ENCODE measurements at regions not wholly inside any gene's neighbourhood (a gene's known extent, or its start where the extent isn't known, plus 50 kb on each side); places are given as distances from the start of the nearest gene placed in this dataset.
A peak's percentile ranks its signal among the peaks of the same experiment; 100 is the strongest.

DNA sequence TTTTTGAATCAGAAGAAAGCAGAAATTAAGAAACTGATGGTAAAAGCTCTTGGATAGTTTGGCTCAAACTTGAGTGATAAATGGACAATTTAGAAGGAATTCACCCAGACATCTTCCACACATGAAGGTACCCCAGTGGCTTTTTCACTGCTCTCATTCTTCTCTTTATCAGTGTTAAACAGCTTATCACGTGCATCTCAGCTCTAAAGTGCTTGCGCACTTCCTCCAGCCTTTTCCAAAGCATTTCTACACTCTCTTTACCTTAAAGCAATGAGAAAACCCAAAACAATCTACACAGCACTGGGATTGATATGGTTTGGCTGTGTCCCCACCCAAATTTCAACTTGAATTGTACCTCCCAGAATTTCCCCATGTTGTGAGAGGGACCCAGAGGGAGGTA is 509.1 kb upstream of the FAT1 start:
- DNase-seq, result no peak
- no peaks in the 10 kb centered on the region for H3K27me3 Mint-ChIP-seq
- intact Hi-C loops (cut with micrococcal nuclease), result no loop called here
- peaks cover 0 to 12% (median 5%) of the 10 kb centered on the region in 8 donors for H3K9me3 Mint-ChIP-seq
- ChIA-PET CTCF (ENCODE audit: partially characterized antibody) (no interaction called here), POLR2A (ENCODE audit: partially characterized antibody) (no interaction called here)
- no peak overlapping the region for H3K27ac Mint-ChIP-seq
- H3K27me3 ChIP-seq (ENCODE audit: insufficient read depth, low read length), result no peaks in the 10 kb centered on the region
- no peak overlapping the region for H3K4me3 ChIP-seq (ENCODE audit: low read length in 2 of 2)
- no peak overlapping the region for H3K27ac ChIP-seq (ENCODE audit: low read depth, low read length)
- no peaks in the 10 kb centered on the region for H3K4me1 Mint-ChIP-seq
- no peaks in the 10 kb centered on the region for H3K4me1 ChIP-seq (ENCODE audit: insufficient read depth, low read length)
- no peaks in the 10 kb centered on the region for H3K36me3 Mint-ChIP-seq
- H3K4me3 Mint-ChIP-seq, result no peak overlapping the region
- H3K36me3 ChIP-seq (ENCODE audit: insufficient read depth, low read length), result no peaks in the 10 kb centered on the region
- no peaks in the 10 kb centered on the region for H3K9me3 ChIP-seq (ENCODE audit: control insufficient read depth in 1 of 2, low read length in 2 of 2)

DNA sequence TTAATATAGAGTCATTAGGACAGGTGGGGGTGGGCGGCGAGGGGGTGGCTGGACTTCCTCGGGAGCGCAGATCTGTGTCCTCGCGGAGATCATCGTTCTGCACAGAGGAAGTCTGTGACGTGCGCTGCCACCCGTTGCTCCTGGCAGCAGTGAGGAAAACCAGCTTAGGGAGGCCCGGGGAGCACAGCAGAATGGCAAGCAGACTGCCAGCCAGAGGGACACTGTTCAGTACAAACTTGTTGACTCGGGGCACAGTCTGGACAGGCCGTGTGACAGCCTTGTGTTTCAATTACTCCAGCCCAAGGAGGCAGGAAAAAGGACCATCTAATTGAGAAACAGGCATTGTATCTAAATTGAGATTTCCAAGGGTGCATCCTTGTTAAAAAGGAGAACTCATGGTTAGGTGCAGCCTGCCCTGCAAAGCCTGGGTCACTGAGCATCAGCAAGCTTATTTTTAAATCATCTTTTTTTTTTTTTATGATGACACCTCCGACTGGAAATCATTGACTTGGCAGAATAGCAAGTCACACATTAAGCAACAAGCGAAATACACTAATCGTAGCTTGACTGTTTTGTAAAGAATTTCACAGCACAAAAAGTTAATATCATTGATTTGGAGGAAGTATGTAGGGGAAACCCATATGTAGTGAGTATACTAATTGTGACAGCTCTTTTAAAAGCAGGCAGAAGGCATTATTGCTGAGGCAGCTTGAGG is 512.0 kb upstream of the FAT1 start:
- H3K9me3 Mint-ChIP-seq, result peaks cover 0 to 9% (median 8%) of the 10 kb centered on the region in 8 donors
- intact Hi-C loops (cut with micrococcal nuclease), result no loop called here
- no peaks in the 10 kb centered on the region for H3K9me3 ChIP-seq (ENCODE audit: control insufficient read depth in 1 of 2, low read length in 2 of 2)
- no peak overlapping the region for H3K27ac ChIP-seq (ENCODE audit: low read depth, low read length)
- CTCF ChIA-PET (ENCODE audit: partially characterized antibody), result no interaction called here
- H3K36me3 ChIP-seq (ENCODE audit: insufficient read depth, low read length), result no peaks in the 10 kb centered on the region
- no peaks in the 10 kb centered on the region for H3K4me1 ChIP-seq (ENCODE audit: insufficient read depth, low read length)
- POLR2A ChIA-PET (ENCODE audit: partially characterized antibody), result no interaction called here
- no peak overlapping the region for H3K27ac Mint-ChIP-seq
- no peaks in the 10 kb centered on the region for H3K27me3 Mint-ChIP-seq
- no peak for DNase-seq
- H3K4me3 Mint-ChIP-seq, result no peak overlapping the region
- no peaks in the 10 kb centered on the region for H3K36me3 Mint-ChIP-seq
- no peak overlapping the region for H3K4me3 ChIP-seq (ENCODE audit: low read length in 2 of 2)
- H3K27me3 ChIP-seq (ENCODE audit: insufficient read depth, low read length), result no peaks in the 10 kb centered on the region
- no peaks in the 10 kb centered on the region for H3K4me1 Mint-ChIP-seq

GRCh38 chr4:187236209-187236890 is 512.7 kb upstream of the FAT1 start:
- ChIA-PET CTCF (ENCODE audit: partially characterized antibody) (no interaction called here), POLR2A (ENCODE audit: partially characterized antibody) (no interaction called here)
- no peaks in the 10 kb centered on the region for H3K4me1 ChIP-seq (ENCODE audit: insufficient read depth, low read length)
- H3K27ac Mint-ChIP-seq, result no peak overlapping the region
- H3K4me1 Mint-ChIP-seq, result no peaks in the 10 kb centered on the region
- H3K4me3 ChIP-seq (ENCODE audit: low read length in 2 of 2), result no peak overlapping the region
- H3K36me3 ChIP-seq (ENCODE audit: insufficient read depth, low read length), result no peaks in the 10 kb centered on the region
- H3K27me3 Mint-ChIP-seq, result no peaks in the 10 kb centered on the region
- no peaks in the 10 kb centered on the region for H3K36me3 Mint-ChIP-seq
- no peak overlapping the region for H3K4me3 Mint-ChIP-seq
- intact Hi-C loops (cut with micrococcal nuclease), result no loop called here
- no peak overlapping the region for H3K27ac ChIP-seq (ENCODE audit: low read depth, low read length)
- no peaks in the 10 kb centered on the region for H3K9me3 ChIP-seq (ENCODE audit: control insufficient read depth in 1 of 2, low read length in 2 of 2)
- DNase-seq, result no peak
- peaks cover 0 to 11% (median 4%) of the 10 kb centered on the region in 8 donors for H3K9me3 Mint-ChIP-seq
- no peaks in the 10 kb centered on the region for H3K27me3 ChIP-seq (ENCODE audit: insufficient read depth, low read length)

GRCh38 chr4:187238646-187239045 is 515.0 kb upstream of the FAT1 start:
- Histone ChIP-seq H3K36me3 (ENCODE audit: insufficient read depth, low read length) (no peaks in the 10 kb centered on the region), H3K27ac (ENCODE audit: low read depth, low read length) (no peak overlapping the region), H3K27me3 (ENCODE audit: insufficient read depth, low read length) (no peaks in the 10 kb centered on the region), H3K4me3 (ENCODE audit: low read length in 2 of 2) (no peak overlapping the region), H3K9me3 (ENCODE audit: control insufficient read depth in 1 of 2, low read length in 2 of 2) (no peaks in the 10 kb centered on the region), H3K4me1 (ENCODE audit: insufficient read depth, low read length) (no peaks in the 10 kb centered on the region)
- H3K36me3 Mint-ChIP-seq, result no peaks in the 10 kb centered on the region
- CTCF ChIA-PET (ENCODE audit: partially characterized antibody), result no interaction called here
- POLR2A ChIA-PET (ENCODE audit: partially characterized antibody), result no interaction called here
- peaks cover 0 to 20% (median 9%) of the 10 kb centered on the region in 8 donors for H3K9me3 Mint-ChIP-seq
- no peak for DNase-seq
- no peak overlapping the region for H3K4me3 Mint-ChIP-seq
- no peaks in the 10 kb centered on the region for H3K27me3 Mint-ChIP-seq
- intact Hi-C loops (cut with micrococcal nuclease), result no loop called here
- H3K4me1 Mint-ChIP-seq, result no peaks in the 10 kb centered on the region
- no peak overlapping the region for H3K27ac Mint-ChIP-seq

- H3K4me3 Mint-ChIP-seq, result peak overlapping the region in 1 of 8 donors; percentile 2
- H3K4me1 Mint-ChIP-seq, result no peaks in the 10 kb centered on the region
- ChIA-PET POLR2A (ENCODE audit: partially characterized antibody) (no interaction called here), CTCF (ENCODE audit: partially characterized antibody) (no interaction called here)
- H3K9me3 ChIP-seq (ENCODE audit: control insufficient read depth in 1 of 2, low read length in 2 of 2), result no peaks in the 10 kb centered on the region
- no peak overlapping the region for H3K4me3 ChIP-seq (ENCODE audit: low read length in 2 of 2)
- H3K27me3 ChIP-seq (ENCODE audit: insufficient read depth, low read length), result no peaks in the 10 kb centered on the region
- H3K27me3 Mint-ChIP-seq, result no peaks in the 10 kb centered on the region
- H3K36me3 ChIP-seq (ENCODE audit: insufficient read depth, low read length), result no peaks in the 10 kb centered on the region
- H3K9me3 Mint-ChIP-seq, result peaks cover 0 to 10% (median 4%) of the 10 kb centered on the region in 8 donors
- no peaks in the 10 kb centered on the region for H3K36me3 Mint-ChIP-seq
- H3K27ac Mint-ChIP-seq, result no peak overlapping the region
- intact Hi-C loops (cut with micrococcal nuclease), result no loop called here
- DNase-seq, result no peak
- no peaks in the 10 kb centered on the region for H3K4me1 ChIP-seq (ENCODE audit: insufficient read depth, low read length)
- H3K27ac ChIP-seq (ENCODE audit: low read depth, low read length), result no peak overlapping the region
These were observed 528.2 kb upstream of the FAT1 start for GRCh38 chr4:187251896-187252295.

DNA sequence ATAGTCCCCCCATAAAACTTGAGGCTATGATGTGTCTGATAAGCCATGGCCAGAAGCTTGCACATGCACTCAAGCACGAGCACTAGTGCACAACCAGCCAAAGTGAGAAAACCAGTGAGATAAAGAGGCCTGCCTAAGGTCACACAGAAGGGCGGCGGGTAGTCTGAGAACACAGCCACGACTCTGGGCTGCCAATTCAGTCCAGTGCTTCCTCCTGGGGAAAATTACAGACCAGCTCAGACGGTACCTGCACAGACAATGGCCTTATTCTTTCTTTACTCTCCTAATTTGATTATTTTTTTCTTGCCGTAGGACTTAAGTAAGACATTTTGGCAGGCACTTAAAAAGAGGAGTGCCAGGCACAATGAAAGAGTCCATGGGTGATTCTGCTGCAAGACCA is 533.2 kb upstream of the FAT1 start:
- H3K27ac ChIP-seq (ENCODE audit: low read depth, low read length), result no peak overlapping the region
- Mint-ChIP-seq H3K27me3 (no peaks in the 10 kb centered on the region), H3K4me3 (no peak overlapping the region), H3K36me3 (no peaks in the 10 kb centered on the region), H3K27ac (no peak overlapping the region), H3K9me3 (peaks cover 0 to 6% (median 3%) of the 10 kb centered on the region in 8 donors), H3K4me1 (no peaks in the 10 kb centered on the region)
- no peak for DNase-seq
- ChIA-PET POLR2A (ENCODE audit: partially characterized antibody) (no interaction called here), CTCF (ENCODE audit: partially characterized antibody) (no interaction called here)
- H3K36me3 ChIP-seq (ENCODE audit: insufficient read depth, low read length), result no peaks in the 10 kb centered on the region
- no peaks in the 10 kb centered on the region for H3K27me3 ChIP-seq (ENCODE audit: insufficient read depth, low read length)
- intact Hi-C loops (cut with micrococcal nuclease), result no loop called here
- no peaks in the 10 kb centered on the region for H3K9me3 ChIP-seq (ENCODE audit: control insufficient read depth in 1 of 2, low read length in 2 of 2)
- no peak overlapping the region for H3K4me3 ChIP-seq (ENCODE audit: low read length in 2 of 2)
- no peaks in the 10 kb centered on the region for H3K4me1 ChIP-seq (ENCODE audit: insufficient read depth, low read length)

DNA sequence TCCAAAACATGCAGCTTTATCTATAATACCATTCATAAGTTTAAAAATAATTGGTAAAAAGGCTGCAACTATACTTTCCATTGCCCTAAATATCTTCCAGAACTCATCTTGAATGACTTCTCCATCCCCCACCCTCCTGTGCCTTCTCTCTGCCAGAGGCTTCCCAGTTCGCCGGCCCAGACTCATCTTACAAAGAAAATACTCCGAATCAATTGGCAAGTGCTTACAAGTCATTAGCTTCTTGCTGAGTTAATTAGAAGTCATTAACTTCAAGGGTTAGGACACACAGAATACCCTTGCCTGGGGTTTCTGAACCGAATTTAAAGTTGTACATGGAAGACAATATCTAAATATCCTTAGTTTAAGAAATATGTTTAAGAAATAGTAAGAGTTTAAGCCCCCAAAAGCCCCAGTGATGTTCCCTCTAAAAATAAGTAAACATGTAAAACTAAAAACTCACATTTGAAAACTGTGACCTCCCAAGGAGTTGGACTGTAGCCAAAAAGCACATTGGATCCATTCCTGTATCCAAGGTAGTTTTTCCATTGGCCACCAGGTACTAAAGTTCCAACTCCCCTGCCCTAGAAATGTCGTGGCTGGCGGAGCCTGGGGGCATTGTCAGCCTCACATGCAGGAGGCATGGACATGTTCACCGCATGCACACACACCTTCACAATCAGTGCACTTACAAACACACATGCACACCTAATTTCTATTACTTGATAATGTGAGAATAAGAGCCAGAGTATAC is 535.2 kb upstream of the FAT1 start:
- no peak overlapping the region for H3K27ac Mint-ChIP-seq
- Histone ChIP-seq H3K36me3 (ENCODE audit: insufficient read depth, low read length) (no peaks in the 10 kb centered on the region), H3K4me1 (ENCODE audit: insufficient read depth, low read length) (no peaks in the 10 kb centered on the region), H3K4me3 (ENCODE audit: low read length in 2 of 2) (no peak overlapping the region), H3K27ac (ENCODE audit: low read depth, low read length) (no peak overlapping the region), H3K9me3 (ENCODE audit: control insufficient read depth in 1 of 2, low read length in 2 of 2) (no peaks in the 10 kb centered on the region), H3K27me3 (ENCODE audit: insufficient read depth, low read length) (no peaks in the 10 kb centered on the region)
- POLR2A ChIA-PET (ENCODE audit: partially characterized antibody), result no interaction called here
- intact Hi-C loops (cut with micrococcal nuclease), result no loop called here
- no peaks in the 10 kb centered on the region for H3K27me3 Mint-ChIP-seq
- H3K36me3 Mint-ChIP-seq, result no peaks in the 10 kb centered on the region
- H3K4me3 Mint-ChIP-seq, result no peak overlapping the region
- H3K4me1 Mint-ChIP-seq, result no peaks in the 10 kb centered on the region
- DNase-seq, result no peak
- peaks cover 0 to 4% (median 2%) of the 10 kb centered on the region in 8 donors for H3K9me3 Mint-ChIP-seq
- CTCF ChIA-PET (ENCODE audit: partially characterized antibody), result no interaction called here

Data from CD4-positive, alpha-beta memory T cell (primary cell).